ENCODE measurements at regions not wholly inside any gene's neighbourhood (a gene's known extent, or its start where the extent isn't known, plus 50 kb on each side); places are given as distances from the start of the nearest gene placed in this dataset.

- DNase-seq (ENCODE audit: low spot score), result no peak
These were observed 73.3 kb upstream of the AKAP13 start for GRCh38 chr15:85306946-85307686.

GRCh38 chr15:85307687-85308045 lies 72.7 kb upstream of the AKAP13 start:
- DNase-seq (ENCODE audit: low spot score), result no peak

GRCh38 chr15:85311647-85312046 lies 68.8 kb upstream of the AKAP13 start:
- DNase-seq (ENCODE audit: low spot score), result no peak

GRCh38 chr15:85312486-85312885 lies 67.9 kb upstream of the AKAP13 start:
- no peak for DNase-seq (ENCODE audit: low spot score)

- DNase-seq (ENCODE audit: low spot score), result no peak
These were observed 67.5 kb upstream of the AKAP13 start for GRCh38 chr15:85312929-85313331.

GRCh38 chr15:85313339-85313738 lies 67.1 kb upstream of the AKAP13 start:
- no peak for DNase-seq (ENCODE audit: low spot score)

- no peak for DNase-seq (ENCODE audit: low spot score)
These were observed 66.3 kb upstream of the AKAP13 start for GRCh38 chr15:85314146-85314545.

- no peak for DNase-seq (ENCODE audit: low spot score)
These were observed 65.8 kb upstream of the AKAP13 start for GRCh38 chr15:85314633-85315032.

GRCh38 chr15:85316244-85316934 lies 64.0 kb upstream of the AKAP13 start:
- no peak for DNase-seq (ENCODE audit: low spot score)

GRCh38 chr15:85318048-85318731 lies 62.2 kb upstream of the AKAP13 start:
- no peak for DNase-seq (ENCODE audit: low spot score)

GRCh38 chr15:85318732-85319076 lies 61.7 kb upstream of the AKAP13 start:
- no peak for DNase-seq (ENCODE audit: low spot score)

GRCh38 chr15:85324202-85324601 lies 56.2 kb upstream of the AKAP13 start:
- DNase-seq (ENCODE audit: low spot score), result no peak

- DNase-seq (ENCODE audit: low spot score), result no peak
These were observed 54.6 kb upstream of the AKAP13 start for GRCh38 chr15:85325834-85326233.

GRCh38 chr15:85326291-85326690 lies 54.1 kb upstream of the AKAP13 start:
- DNase-seq (ENCODE audit: low spot score), result no peak

- no peak for DNase-seq (ENCODE audit: low spot score)
These were observed 52.6 kb upstream of the AKAP13 start for GRCh38 chr15:85327820-85328219.

GRCh38 chr15:85329561-85330422 lies 50.6 kb upstream of the AKAP13 start:
- DNase-seq (ENCODE audit: low spot score), result no peak
